Astrocyte of the cerebellum (primary cell): ENCODE measurements at regions not wholly inside any gene's neighbourhood (a gene's known extent, or its start where the extent isn't known, plus 50 kb on each side); places are given as distances from the start of the nearest gene placed in this dataset.
"Not testable (repeated sequence)": the region's sequence is repeated elsewhere in the genome, so short reads cannot be mapped to it uniquely, and the experiment has no call there.

Experiments
- DNase-seq: peaks from one replicate; pipeline ENCODE4 v3.0.0-alpha.2; 2011; ENCODE audit warnings: low read depth
- H3K4me3 ChIP-seq: 2 replicates; pipeline ENCODE4 v1.5.1; 2011; ENCODE audit warnings: mild to moderate bottlenecking, low read depth, low read length, moderate library complexity
- in situ Hi-C: cut with HindIII; loops from 2 replicates; pipeline ENCODE4 v1.10.0; 2017; ENCODE audit warnings: low sequenced_read_pairs
- TF ChIP-seq, protein P1 (sequence below): IDR thresholded peaks from 2 replicates; pipeline ENCODE4 v1.5.1; 2012; ENCODE audit warnings: low read length, low read depth, moderate library complexity, mild to moderate bottlenecking; ENCODE audit errors: missing control alignments

DNA sequence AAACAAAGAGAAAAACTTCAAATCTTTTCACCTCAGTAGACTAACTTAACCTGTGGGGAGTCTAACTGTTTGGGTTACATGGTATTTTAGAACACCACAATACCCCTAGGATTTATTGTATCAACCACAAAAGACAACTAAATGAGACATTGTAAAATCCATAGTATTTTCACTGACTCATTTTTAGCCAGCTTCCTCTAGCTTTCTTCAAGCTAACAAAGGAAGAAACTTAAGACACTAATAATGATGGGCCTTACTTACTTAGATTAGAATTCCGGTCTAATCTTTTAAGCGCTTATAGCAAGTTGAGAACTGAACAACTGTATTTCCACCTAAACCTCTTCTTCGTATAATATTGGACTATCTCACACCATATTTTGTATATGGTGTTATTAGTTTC is 529.3 kb downstream of the DMRTA1 start:
- TF ChIP-seq, protein P1, sequence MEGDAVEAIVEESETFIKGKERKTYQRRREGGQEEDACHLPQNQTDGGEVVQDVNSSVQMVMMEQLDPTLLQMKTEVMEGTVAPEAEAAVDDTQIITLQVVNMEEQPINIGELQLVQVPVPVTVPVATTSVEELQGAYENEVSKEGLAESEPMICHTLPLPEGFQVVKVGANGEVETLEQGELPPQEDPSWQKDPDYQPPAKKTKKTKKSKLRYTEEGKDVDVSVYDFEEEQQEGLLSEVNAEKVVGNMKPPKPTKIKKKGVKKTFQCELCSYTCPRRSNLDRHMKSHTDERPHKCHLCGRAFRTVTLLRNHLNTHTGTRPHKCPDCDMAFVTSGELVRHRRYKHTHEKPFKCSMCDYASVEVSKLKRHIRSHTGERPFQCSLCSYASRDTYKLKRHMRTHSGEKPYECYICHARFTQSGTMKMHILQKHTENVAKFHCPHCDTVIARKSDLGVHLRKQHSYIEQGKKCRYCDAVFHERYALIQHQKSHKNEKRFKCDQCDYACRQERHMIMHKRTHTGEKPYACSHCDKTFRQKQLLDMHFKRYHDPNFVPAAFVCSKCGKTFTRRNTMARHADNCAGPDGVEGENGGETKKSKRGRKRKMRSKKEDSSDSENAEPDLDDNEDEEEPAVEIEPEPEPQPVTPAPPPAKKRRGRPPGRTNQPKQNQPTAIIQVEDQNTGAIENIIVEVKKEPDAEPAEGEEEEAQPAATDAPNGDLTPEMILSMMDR = no peak
- no peak overlapping the region for H3K4me3 ChIP-seq
- DNase-seq = peak; percentile 3
- in situ Hi-C loops = no loop called here

DNA sequence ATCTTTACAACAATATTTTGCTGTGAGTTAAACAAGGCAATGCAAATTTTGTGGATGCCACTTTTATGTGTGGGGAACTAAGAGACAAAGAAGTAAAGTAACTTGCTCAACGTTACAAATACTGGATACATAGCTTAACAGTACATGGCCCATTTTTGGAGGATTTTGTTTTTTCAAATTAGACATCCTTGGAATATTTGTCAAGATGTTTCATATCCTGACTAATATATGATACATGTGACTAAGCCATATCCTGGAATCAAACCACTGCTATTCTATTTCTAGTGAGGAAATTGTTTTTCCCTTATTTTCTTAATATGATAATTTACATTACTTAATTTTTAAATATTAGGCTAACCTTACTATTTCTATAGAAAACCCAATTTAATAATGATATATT is 529.8 kb downstream of the DMRTA1 start:
- TF ChIP-seq, protein P1 = no peak
- H3K4me3 ChIP-seq = no peak overlapping the region
- no peak for DNase-seq
- in situ Hi-C loops = no loop called here

DNA sequence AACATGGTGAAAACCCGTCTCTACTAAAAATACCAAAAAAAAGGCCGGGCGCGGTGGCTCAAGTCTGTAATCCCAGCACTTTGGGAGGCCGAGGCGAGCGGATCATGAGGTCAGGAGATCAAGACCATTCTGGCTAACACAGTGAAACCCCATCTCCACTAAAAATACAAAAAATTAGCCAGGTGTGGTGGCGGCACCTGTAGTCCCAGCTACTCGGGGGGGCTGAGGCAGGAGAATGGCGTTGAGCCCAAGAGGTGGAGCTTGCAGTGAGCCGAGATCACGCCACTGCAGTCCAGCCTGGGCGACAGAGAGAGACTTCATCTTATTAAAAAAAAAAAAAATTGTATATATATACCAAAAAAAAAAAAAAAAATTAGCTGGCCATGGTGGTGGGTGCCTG is 533.8 kb downstream of the DMRTA1 start:
- DNase-seq, H3K4me3 ChIP-seq, in situ Hi-C loops: not testable (repeated sequence)

DNA sequence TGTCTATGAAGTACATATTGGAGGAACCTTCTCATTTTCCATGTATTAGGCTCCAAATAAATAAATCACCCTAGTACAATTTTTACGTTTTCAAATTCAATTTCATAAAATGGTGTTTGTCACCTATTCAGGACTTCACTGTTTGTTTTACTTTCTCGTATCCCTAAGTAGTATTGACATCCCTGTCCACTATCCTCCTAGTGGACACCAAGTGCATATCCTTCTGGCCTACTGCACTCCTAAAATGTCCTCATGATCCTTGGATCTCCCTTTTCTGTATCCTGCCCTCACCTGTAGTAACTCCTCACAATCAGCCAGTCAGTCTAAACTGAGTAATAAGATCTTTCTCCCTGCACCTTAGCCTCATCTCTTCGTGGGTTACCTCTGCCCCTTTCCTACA is 539.9 kb downstream of the DMRTA1 start:
- DNase-seq = no peak
- no peak overlapping the region for H3K4me3 ChIP-seq
- in situ Hi-C loops = no loop called here
- TF ChIP-seq, protein P1 = peak; percentile 8

DNA sequence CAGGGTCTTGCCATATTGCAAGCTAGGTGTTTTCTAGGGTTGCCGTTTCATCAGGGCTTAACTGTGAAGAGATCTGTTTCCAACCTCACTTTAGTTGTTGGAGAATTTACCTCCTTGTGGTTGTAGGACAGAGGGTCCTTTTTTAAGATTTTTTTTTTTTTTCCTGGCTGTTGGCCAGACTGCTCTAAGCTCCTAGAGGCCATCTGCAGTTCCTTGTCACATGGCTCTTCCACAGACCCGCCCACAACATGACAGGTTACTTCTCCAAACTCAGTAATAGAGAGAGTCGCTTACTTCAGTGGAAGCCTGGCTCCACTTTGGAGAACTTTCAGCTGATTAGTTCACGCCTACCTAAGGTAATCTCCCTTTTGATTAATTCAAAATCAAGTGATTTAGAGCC is 543.7 kb downstream of the DMRTA1 start:
- no peak for DNase-seq
- no peak overlapping the region for H3K4me3 ChIP-seq
- TF ChIP-seq, protein P1 = no peak
- in situ Hi-C loops = no loop called here

DNA sequence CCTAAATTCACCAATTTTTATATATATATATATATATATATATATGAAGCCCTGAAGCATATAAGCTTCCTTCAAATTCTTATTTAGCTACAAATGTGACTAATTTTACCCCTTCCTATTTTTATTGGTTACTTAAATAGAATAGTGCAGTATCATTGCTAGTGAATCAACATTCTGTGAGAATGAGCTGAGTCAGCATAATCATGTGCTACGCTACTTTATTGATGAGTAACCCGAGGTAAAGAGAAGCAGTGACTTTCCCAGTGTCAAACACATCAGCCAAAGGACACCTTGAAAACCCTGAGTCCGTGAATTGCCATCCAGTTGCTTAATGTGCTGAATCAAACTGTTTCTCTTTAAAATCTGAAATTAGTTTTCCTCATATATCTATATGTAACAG is 546.2 kb downstream of the DMRTA1 start:
- H3K4me3 ChIP-seq = no peak overlapping the region
- TF ChIP-seq, protein P1 = no peak
- DNase-seq = no peak
- in situ Hi-C loops = no loop called here

DNA sequence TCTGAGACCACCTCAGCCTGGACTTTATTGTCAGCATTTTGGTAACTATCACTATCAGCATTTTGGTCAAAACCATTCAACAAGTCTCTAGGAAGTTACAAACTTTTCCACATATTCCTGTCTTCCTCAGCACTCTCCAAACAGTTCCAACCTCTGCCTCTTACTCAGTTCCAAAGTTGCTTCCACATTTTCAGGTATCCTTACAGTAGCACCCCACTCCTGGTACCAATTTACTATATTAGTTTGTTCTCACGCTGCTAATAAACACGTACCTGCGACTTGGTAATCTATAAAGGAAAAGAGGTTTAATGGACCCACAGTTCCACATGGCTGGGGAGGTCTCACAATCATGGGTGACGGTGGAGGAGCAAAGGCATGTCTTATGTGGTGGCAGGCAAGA is 551.3 kb downstream of the DMRTA1 start:
- H3K4me3 ChIP-seq = no peak overlapping the region
- no peak for DNase-seq
- in situ Hi-C loops = no loop called here
- TF ChIP-seq, protein P1 = no peak
